ENCODE measurements at regions not wholly inside any gene's neighbourhood (a gene's known extent, or its start where the extent isn't known, plus 50 kb on each side); places are given as distances from the start of the nearest gene placed in this dataset.

- TF ChIP-seq ZBTB6 (tag by site-specific recombination; IDR thresholded peaks at IDR 0.05): no peak
These were observed 366.9 kb upstream of the SPRED2 start (continued) for GRCh38 chr2:65799141-65799854.

- Histone ChIP-seq H3K27ac (ENCODE audit: extremely low read depth, low read depth, low read length) (no peak overlapping the region), H3K4me3 (ENCODE audit: low read depth, low read length) (no peak overlapping the region), H3K9me3 (ENCODE audit: control insufficient read depth, insufficient read depth, low read depth, low read length) (no peaks in the 10 kb centered on the region), H3K36me3 (ENCODE audit: control insufficient read depth in 2 of 2, insufficient read depth in 1 of 2, low read length in 2 of 2) (no peaks in the 10 kb centered on the region), H3K4me1 (ENCODE audit: control insufficient read depth, insufficient read depth, low read length) (no peaks in the 10 kb centered on the region)
- ChIA-PET CTCF (interaction anchor here (0.5 to 0.7 kb wide), 2 partner anchors 157 to 158 kb away, joined by 3 read pairs; no protein-coding TSS in a partner anchor), POLR2A (no interaction called here)
- TF ChIP-seq ZNF175 (tag by site-specific recombination; IDR thresholded peaks at IDR 0.05): no peak
- TF ChIP-seq ZNF791 (tag by site-specific recombination; IDR thresholded peaks at IDR 0.05): no peak
- no peak for TF ChIP-seq ZBTB49 (tag by site-specific recombination; IDR thresholded peaks at IDR 0.05; ENCODE audit: low read depth)
- no peak for TF ChIP-seq HIC1 (tag by site-specific recombination; IDR thresholded peaks at IDR 0.05)
- no peak for TF ChIP-seq ZNF292 (tag by site-specific recombination; IDR thresholded peaks at IDR 0.05; ENCODE audit: borderline replicate concordance, low read depth)
- no peak for TF ChIP-seq GFI1B (tag by site-specific recombination; IDR thresholded peaks at IDR 0.05)
- no peak for TF ChIP-seq RBAK (tag by site-specific recombination; IDR thresholded peaks at IDR 0.05)
- TF ChIP-seq ZNF521 (tag by site-specific recombination; IDR thresholded peaks at IDR 0.05): no peak
- no peak for TF ChIP-seq KLF16 (tag by site-specific recombination; IDR thresholded peaks at IDR 0.05)
- TF ChIP-seq ZBTB10 (tag by site-specific recombination; IDR thresholded peaks at IDR 0.05): no peak
These were observed 366.2 kb upstream of the SPRED2 start for GRCh38 chr2:65798641-65799040.

- H3K4me3 ChIP-seq (ENCODE audit: low read depth, low read length): no peak overlapping the region
- CTCF ChIA-PET: no interaction called here
- POLR2A ChIA-PET: no interaction called here
- no peaks in the 10 kb centered on the region for H3K9me3 ChIP-seq (ENCODE audit: control insufficient read depth, insufficient read depth, low read depth, low read length)
- no peak overlapping the region for H3K27ac ChIP-seq (ENCODE audit: extremely low read depth, low read depth, low read length)
- no peaks in the 10 kb centered on the region for H3K36me3 ChIP-seq (ENCODE audit: control insufficient read depth in 2 of 2, insufficient read depth in 1 of 2, low read length in 2 of 2)
- no peaks in the 10 kb centered on the region for H3K4me1 ChIP-seq (ENCODE audit: control insufficient read depth, insufficient read depth, low read length)
- TF ChIP-seq ZNF571 (tag by site-specific recombination; IDR thresholded peaks at IDR 0.05): no peak
- peak; percentile 24; the same call in 1 of the 2 replicates for TF ChIP-seq ZNF366 (tag by site-specific recombination; conservative IDR thresholded peaks at IDR 0.05)
These were observed 362.6 kb upstream of the SPRED2 start for GRCh38 chr2:65794994-65795393.
